HG03097 (cell line): ENCODE measurements at regions not wholly inside any gene's neighbourhood (a gene's known extent, or its start where the extent isn't known, plus 50 kb on each side); places are given as distances from the start of the nearest gene placed in this dataset.
"Not testable (repeated sequence)": the region's sequence is repeated elsewhere in the genome, so short reads cannot be mapped to it uniquely, and the experiment has no call there.

Experiments
- ATAC-seq: cut with Tn5 transposase; IDR thresholded peaks from one replicate; pipeline ENCODE4 v1.9.1; 2021; ENCODE audit not compliant: unreplicated experiment, low FRiP score

GRCh38 chr12:131213896-131214442, 260.3 kb downstream of the ADGRD1 start:
- ATAC-seq: no peak

GRCh38 chr12:131214936-131215335, 261.2 kb downstream of the ADGRD1 start:
- not testable (repeated sequence) for ATAC-seq

- ATAC-seq: not testable (repeated sequence)
Measured at GRCh38 chr12:131216587-131216986, 262.9 kb downstream of the ADGRD1 start.

- no peak for ATAC-seq
Measured at GRCh38 chr12:131217024-131217586, 263.4 kb downstream of the ADGRD1 start.

- ATAC-seq: no peak
Measured at GRCh38 chr12:131218026-131218922, 264.6 kb downstream of the ADGRD1 start.

- no peak for ATAC-seq
Measured at GRCh38 chr12:131218923-131219669, 265.4 kb downstream of the ADGRD1 start.

- no peak for ATAC-seq
Measured at GRCh38 chr12:131219670-131220330, 266.1 kb downstream of the ADGRD1 start.

- ATAC-seq: no peak
Measured at GRCh38 chr12:131220331-131220685, 266.6 kb downstream of the ADGRD1 start.

- ATAC-seq: no peak
Measured at GRCh38 chr12:131221061-131221956, 267.6 kb downstream of the ADGRD1 start.

- ATAC-seq: no peak
Measured at GRCh38 chr12:131221957-131222328, 268.2 kb downstream of the ADGRD1 start.

GRCh38 chr12:131222329-131223139, 268.8 kb downstream of the ADGRD1 start:
- peak; percentile 68 for ATAC-seq

GRCh38 chr12:131223171-131223761, 269.6 kb downstream of the ADGRD1 start:
- ATAC-seq: no peak

- no peak for ATAC-seq
Measured at GRCh38 chr12:131223791-131224225, 270.1 kb downstream of the ADGRD1 start.

- not testable (repeated sequence) for ATAC-seq
Measured at GRCh38 chr12:131224226-131225065, 270.7 kb downstream of the ADGRD1 start.

- not testable (repeated sequence) for ATAC-seq
Measured at GRCh38 chr12:131225066-131225380, 271.3 kb downstream of the ADGRD1 start.

- no peak for ATAC-seq
Measured at GRCh38 chr12:131226345-131227265, 272.9 kb downstream of the ADGRD1 start.

- ATAC-seq: not testable (repeated sequence)
Measured at GRCh38 chr12:131227641-131228040, 273.9 kb downstream of the ADGRD1 start.
